ENCODE measurements at regions not wholly inside any gene's neighbourhood (a gene's known extent, or its start where the extent isn't known, plus 50 kb on each side); places are given as distances from the start of the nearest gene placed in this dataset.
"Not testable (repeated sequence)": the region's sequence is repeated elsewhere in the genome, so short reads cannot be mapped to it uniquely, and the experiment has no call there.

DNA sequence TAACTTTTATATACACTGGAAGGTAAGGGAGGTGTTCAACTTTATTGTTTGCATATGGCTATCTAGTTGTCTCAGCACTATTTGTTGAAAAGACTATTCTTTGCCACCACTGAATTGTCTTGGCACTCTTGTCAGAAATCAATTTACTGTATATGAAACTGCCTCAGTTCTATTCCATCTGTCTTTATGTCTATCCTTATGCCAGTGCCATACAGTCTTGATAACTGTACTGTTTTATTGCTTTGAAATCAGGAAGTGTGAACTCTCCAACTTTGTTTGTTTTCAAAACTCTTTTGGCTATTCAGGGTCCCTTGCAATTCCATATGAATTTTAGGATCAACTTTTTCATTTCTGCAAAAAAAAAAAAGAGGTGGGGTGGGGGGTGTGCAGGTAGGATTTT is 77.2 kb downstream of the PRSS23 start:
- ChIA-PET CTCF (interaction anchor here (1.0 kb wide), 1 partner anchor 43 kb away, joined by 4 read pairs; no protein-coding TSS in a partner anchor), POLR2A (no interaction called here)
- no peak overlapping the region for H3K4me2 ChIP-seq
- no peaks in the 10 kb centered on the region for H3K4me1 ChIP-seq
- H3K9me3 ChIP-seq: no peaks in the 10 kb centered on the region
- DNase-seq (ENCODE audit: low read depth in 1 of 2, low spot score in 1 of 2) (no peak), ATAC-seq (no peak), FAIRE-seq (peak; percentile 28)
- H3K27ac ChIP-seq: no peak overlapping the region
- no peak overlapping the region for H3K4me3 ChIP-seq
- TF ChIP-seq, protein P1, sequence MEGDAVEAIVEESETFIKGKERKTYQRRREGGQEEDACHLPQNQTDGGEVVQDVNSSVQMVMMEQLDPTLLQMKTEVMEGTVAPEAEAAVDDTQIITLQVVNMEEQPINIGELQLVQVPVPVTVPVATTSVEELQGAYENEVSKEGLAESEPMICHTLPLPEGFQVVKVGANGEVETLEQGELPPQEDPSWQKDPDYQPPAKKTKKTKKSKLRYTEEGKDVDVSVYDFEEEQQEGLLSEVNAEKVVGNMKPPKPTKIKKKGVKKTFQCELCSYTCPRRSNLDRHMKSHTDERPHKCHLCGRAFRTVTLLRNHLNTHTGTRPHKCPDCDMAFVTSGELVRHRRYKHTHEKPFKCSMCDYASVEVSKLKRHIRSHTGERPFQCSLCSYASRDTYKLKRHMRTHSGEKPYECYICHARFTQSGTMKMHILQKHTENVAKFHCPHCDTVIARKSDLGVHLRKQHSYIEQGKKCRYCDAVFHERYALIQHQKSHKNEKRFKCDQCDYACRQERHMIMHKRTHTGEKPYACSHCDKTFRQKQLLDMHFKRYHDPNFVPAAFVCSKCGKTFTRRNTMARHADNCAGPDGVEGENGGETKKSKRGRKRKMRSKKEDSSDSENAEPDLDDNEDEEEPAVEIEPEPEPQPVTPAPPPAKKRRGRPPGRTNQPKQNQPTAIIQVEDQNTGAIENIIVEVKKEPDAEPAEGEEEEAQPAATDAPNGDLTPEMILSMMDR (IDR thresholded peaks at IDR 0.05): no peak
- TF ChIP-seq RFX5 (IDR thresholded peaks at IDR 0.05) (no peak), ZFP36 (IDR thresholded peaks at IDR 0.05; ENCODE audit: borderline replicate concordance, partially characterized antibody) (no peak), PHF8 (IDR thresholded peaks at IDR 0.05; ENCODE audit: borderline replicate concordance, low read depth) (no peak), FOSL2 (IDR thresholded peaks at IDR 0.05) (no peak), FOSL2 (CRISPR knock-in tag; IDR thresholded peaks at IDR 0.05) (no peak), MYC (IDR thresholded peaks at IDR 0.05; ENCODE audit: borderline replicate concordance, low read length) (no peak), CBX2 (IDR thresholded peaks at IDR 0.05; ENCODE audit: borderline replicate concordance, low read depth) (no peak), JUNB (IDR thresholded peaks at IDR 0.05) (no peak), ZSCAN20 (CRISPR knock-in tag; IDR thresholded peaks at IDR 0.05) (no peak), RARB (CRISPR knock-in tag; IDR thresholded peaks at IDR 0.05) (no peak)
- TF ChIP-seq, protein P2, sequence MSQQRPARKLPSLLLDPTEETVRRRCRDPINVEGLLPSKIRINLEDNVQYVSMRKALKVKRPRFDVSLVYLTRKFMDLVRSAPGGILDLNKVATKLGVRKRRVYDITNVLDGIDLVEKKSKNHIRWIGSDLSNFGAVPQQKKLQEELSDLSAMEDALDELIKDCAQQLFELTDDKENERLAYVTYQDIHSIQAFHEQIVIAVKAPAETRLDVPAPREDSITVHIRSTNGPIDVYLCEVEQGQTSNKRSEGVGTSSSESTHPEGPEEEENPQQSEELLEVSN (IDR thresholded peaks at IDR 0.05; ENCODE audit: borderline replicate concordance, low read depth): no peak
- TF ChIP-seq, protein P3, sequence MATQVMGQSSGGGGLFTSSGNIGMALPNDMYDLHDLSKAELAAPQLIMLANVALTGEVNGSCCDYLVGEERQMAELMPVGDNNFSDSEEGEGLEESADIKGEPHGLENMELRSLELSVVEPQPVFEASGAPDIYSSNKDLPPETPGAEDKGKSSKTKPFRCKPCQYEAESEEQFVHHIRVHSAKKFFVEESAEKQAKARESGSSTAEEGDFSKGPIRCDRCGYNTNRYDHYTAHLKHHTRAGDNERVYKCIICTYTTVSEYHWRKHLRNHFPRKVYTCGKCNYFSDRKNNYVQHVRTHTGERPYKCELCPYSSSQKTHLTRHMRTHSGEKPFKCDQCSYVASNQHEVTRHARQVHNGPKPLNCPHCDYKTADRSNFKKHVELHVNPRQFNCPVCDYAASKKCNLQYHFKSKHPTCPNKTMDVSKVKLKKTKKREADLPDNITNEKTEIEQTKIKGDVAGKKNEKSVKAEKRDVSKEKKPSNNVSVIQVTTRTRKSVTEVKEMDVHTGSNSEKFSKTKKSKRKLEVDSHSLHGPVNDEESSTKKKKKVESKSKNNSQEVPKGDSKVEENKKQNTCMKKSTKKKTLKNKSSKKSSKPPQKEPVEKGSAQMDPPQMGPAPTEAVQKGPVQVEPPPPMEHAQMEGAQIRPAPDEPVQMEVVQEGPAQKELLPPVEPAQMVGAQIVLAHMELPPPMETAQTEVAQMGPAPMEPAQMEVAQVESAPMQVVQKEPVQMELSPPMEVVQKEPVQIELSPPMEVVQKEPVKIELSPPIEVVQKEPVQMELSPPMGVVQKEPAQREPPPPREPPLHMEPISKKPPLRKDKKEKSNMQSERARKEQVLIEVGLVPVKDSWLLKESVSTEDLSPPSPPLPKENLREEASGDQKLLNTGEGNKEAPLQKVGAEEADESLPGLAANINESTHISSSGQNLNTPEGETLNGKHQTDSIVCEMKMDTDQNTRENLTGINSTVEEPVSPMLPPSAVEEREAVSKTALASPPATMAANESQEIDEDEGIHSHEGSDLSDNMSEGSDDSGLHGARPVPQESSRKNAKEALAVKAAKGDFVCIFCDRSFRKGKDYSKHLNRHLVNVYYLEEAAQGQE (IDR thresholded peaks at IDR 0.05): no peak

DNA sequence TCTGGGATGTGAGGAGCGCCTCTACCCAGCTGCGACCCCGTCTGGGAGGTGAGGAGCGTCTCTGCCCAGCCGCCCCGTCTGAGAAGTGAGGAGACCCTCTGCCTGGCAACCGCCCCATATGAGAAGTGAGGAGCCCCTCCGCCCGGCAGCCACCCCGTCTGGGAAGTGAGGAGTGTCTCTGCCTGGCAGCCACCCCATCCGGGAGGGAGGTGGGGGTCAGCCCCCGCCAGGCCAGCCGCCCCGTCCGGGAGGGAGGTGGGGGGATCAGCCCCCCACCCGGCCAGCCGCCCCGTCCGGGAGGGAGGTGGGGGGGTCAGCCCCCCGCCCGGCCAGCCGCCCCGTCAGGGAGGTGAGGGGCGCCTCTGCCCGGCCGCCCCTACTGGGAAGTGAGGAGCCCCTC is 76.0 kb downstream of the FZD4 start:
- CTCF ChIA-PET; FAIRE-seq; H3K27ac ChIP-seq; POLR2A ChIA-PET; ATAC-seq; H3K4me1 ChIP-seq; H3K4me2 ChIP-seq; H3K4me3 ChIP-seq; H3K9me3 ChIP-seq; DNase-seq (ENCODE audit: low read depth in 1 of 2, low spot score in 1 of 2): not testable (repeated sequence)
- no CpG with 5 or more reads among the region's 26 CpGs for WGBS (ENCODE audit: missing lambda C conversion rate)

DNA sequence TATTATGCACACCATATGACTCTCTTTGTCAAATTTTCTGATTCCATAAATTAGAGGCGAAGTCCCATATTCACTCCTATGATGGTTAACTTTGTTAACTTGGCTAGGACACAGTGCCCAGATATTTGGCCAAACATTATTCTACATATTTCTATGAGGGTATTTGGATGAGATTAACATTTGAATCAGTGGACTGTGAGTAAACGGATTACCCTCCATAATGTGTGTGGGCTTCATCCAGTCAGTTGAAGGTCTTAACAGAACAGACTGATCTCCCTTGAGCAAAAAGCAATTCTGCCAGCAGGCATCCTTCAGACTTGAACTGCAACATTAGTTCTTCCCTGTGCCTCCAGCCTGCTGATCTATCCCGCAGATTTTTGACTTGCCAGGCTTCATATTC is 69.9 kb downstream of the FZD4 start:
- TF ChIP-seq POLR2A (IDR thresholded peaks at IDR 0.05; ENCODE audit: low read length) (no peak), BHLHE40 (IDR thresholded peaks at IDR 0.05; ENCODE audit: low read depth, low read length) (no peak)
- WGBS (ENCODE audit: missing lambda C conversion rate): 91% methylated on average over 3 of the region's 3 CpGs
- Histone ChIP-seq H3K4me3 (no peak overlapping the region), H3K9me3 (no peaks in the 10 kb centered on the region), H3K4me1 (no peaks in the 10 kb centered on the region), H3K4me2 (no peak overlapping the region), H3K27ac (no peak overlapping the region)
- ATAC-seq (no peak), FAIRE-seq (no peak), DNase-seq (ENCODE audit: low read depth in 1 of 2, low spot score in 1 of 2) (no peak)
- ChIA-PET CTCF (interaction anchor here (1.2 kb wide), 1 partner anchor 16 kb away, joined by 4 read pairs; no protein-coding TSS in a partner anchor), POLR2A (no interaction called here)
